OCI-LY7 (cell line): ENCODE measurements at regions not wholly inside any gene's neighbourhood (a gene's known extent, or its start where the extent isn't known, plus 50 kb on each side); places are given as distances from the start of the nearest gene placed in this dataset.

Experiments
- CTCF ChIP-seq: fragments of 200-600 bp; sonication (generic); conservative IDR thresholded peaks from 2 replicates; pipeline ENCODE4 v1.5.1; 2014; ENCODE audit warnings: mild to moderate bottlenecking, antibody characterized with exemption, low read length, moderate library complexity, mixed read lengths
- EZH2phosphoT487 ChIP-seq: fragments of 200-600 bp; sonication (generic); IDR thresholded peaks from 2 replicates; pipeline ENCODE4 v1.6.1; 2018; ENCODE audit warnings: low read depth, borderline replicate concordance, mild to moderate bottlenecking, mixed run types, antibody characterized with exemption, low read length, moderate library complexity, mixed read lengths

- no peak for TF ChIP-seq CTCF
- TF ChIP-seq EZH2phosphoT487, result no peak
Observed at GRCh38 chr3:177448987-177449359, 251.7 kb upstream of the TBL1XR1 start.
